Trophoblast cell (in vitro differentiated cells and primary cell): ENCODE measurements at regions not wholly inside any gene's neighbourhood (a gene's known extent, or its start where the extent isn't known, plus 50 kb on each side); places are given as distances from the start of the nearest gene placed in this dataset.

ENCODE experiments used
- DNase-seq, 2 donors: peaks; one replicate each; pipeline ENCODE4 v3.0.0-alpha.2; 2016
- H2AFZ ChIP-seq: 2 replicates; pipeline ENCODE4 v1.6.1; 2013; ENCODE audit warnings: low read length, moderate library complexity, mild to moderate bottlenecking; ENCODE audit not compliant: insufficient read depth, poor library complexity
- H2AK5ac ChIP-seq: 2 replicates; pipeline ENCODE4 v1.6.1; 2013; ENCODE audit warnings: mild to moderate bottlenecking, low read length
- H2BK120ac ChIP-seq: 2 replicates; pipeline ENCODE4 v1.6.1; 2013; ENCODE audit warnings: low read length, mild to moderate bottlenecking, moderate library complexity; ENCODE audit not compliant: insufficient read depth, poor library complexity
- H2BK12ac ChIP-seq: 2 replicates; pipeline ENCODE4 v1.6.1; 2013; ENCODE audit warnings: mild to moderate bottlenecking, low read length, moderate library complexity
- H2BK5ac ChIP-seq: 2 replicates; pipeline ENCODE4 v1.6.1; 2013; ENCODE audit warnings: low read length, low read depth, moderate library complexity, mild to moderate bottlenecking; ENCODE audit not compliant: poor library complexity
- H3K14ac ChIP-seq: 2 replicates; pipeline ENCODE4 v1.6.1; 2013; ENCODE audit warnings: mild to moderate bottlenecking, low read length
- H3K18ac ChIP-seq: 2 replicates; pipeline ENCODE4 v1.6.1; 2013; ENCODE audit warnings: mild to moderate bottlenecking, low read length
- H3K23ac ChIP-seq: 2 replicates; pipeline ENCODE4 v1.6.1; 2013; ENCODE audit warnings: low read length
- H3K27ac ChIP-seq: 2 replicates; pipeline ENCODE4 v1.5.1; 2013; ENCODE audit warnings: low read depth, mild to moderate bottlenecking, inconsistent platforms, low read length, moderate library complexity
- H3K27me3 ChIP-seq: 2 replicates; pipeline ENCODE4 v1.6.1; 2013; ENCODE audit warnings: inconsistent platforms, mild to moderate bottlenecking, low read length, moderate library complexity; ENCODE audit not compliant: insufficient read depth
- H3K36me3 ChIP-seq, 2 experiments: 1 replicate in 1 of 2; 2 replicates in 1 of 2; pipeline ENCODE4 v1.6.1; 2013; ENCODE audit warnings: low read length in 2 of 2, mild to moderate bottlenecking in 2 of 2, moderate library complexity in 1 of 2; ENCODE audit not compliant: insufficient read depth in 2 of 2, control insufficient read depth in 1 of 2
- H3K4ac ChIP-seq: 2 replicates; pipeline ENCODE4 v1.6.1; 2013; ENCODE audit warnings: low read depth, mild to moderate bottlenecking, low read length, moderate library complexity
- H3K4me1 ChIP-seq, 2 experiments: 1 replicate in 1 of 2; 2 replicates in 1 of 2; pipeline ENCODE4 v1.6.1; 2013; ENCODE audit warnings: low read length in 2 of 2, mild to moderate bottlenecking in 2 of 2, moderate library complexity in 1 of 2; ENCODE audit not compliant: insufficient read depth in 2 of 2, control insufficient read depth in 1 of 2
- H3K4me2 ChIP-seq: 2 replicates; pipeline ENCODE4 v1.6.1; 2013; ENCODE audit warnings: inconsistent platforms, mild to moderate bottlenecking, low read length, moderate library complexity
- H3K4me3 ChIP-seq: 2 replicates; pipeline ENCODE4 v1.5.1; 2013; ENCODE audit warnings: mild to moderate bottlenecking, low read depth, low read length, inconsistent platforms
- H3K79me1 ChIP-seq: one replicate; pipeline ENCODE4 v1.6.1; 2013; ENCODE audit warnings: low read length
- H3K79me2 ChIP-seq: 2 replicates; pipeline ENCODE4 v1.6.1; 2013; ENCODE audit warnings: low read length, mild to moderate bottlenecking; ENCODE audit not compliant: control insufficient read depth, insufficient read depth, poor library complexity
- H3K9ac ChIP-seq: 2 replicates; pipeline ENCODE4 v1.6.1; 2013; ENCODE audit warnings: mild to moderate bottlenecking, low read length
- H3K9me3 ChIP-seq: 2 replicates; pipeline ENCODE4 v1.6.1; 2013; ENCODE audit warnings: low read depth, mild to moderate bottlenecking, control low read depth, inconsistent platforms, low read length; ENCODE audit not compliant: insufficient read depth
- H4K12ac ChIP-seq: 2 replicates; pipeline ENCODE4 v1.6.1; 2013; ENCODE audit warnings: low read depth, mild to moderate bottlenecking, low read length, moderate library complexity
- H4K8ac ChIP-seq: 2 replicates; pipeline ENCODE4 v1.6.1; 2013; ENCODE audit warnings: low read depth, mild to moderate bottlenecking, low read length, moderate library complexity
- H4K91ac ChIP-seq: one replicate; pipeline ENCODE4 v1.6.1; 2013; ENCODE audit warnings: low read depth, mild to moderate bottlenecking, low read length, moderate library complexity
- WGBS: extraction: QIAGEN DNeasy Blood & Tissue Kit; methylation state at CpG from one replicate; pipeline ENCODE4 v1.1.7; 2013; ENCODE audit warnings: missing lambda C conversion rate; ENCODE audit not compliant: insufficient read length, insufficient coverage; ENCODE audit errors: extremely low coverage; 5-methylcytosine and 5-hydroxymethylcytosine counted together

GRCh38 chr3:164897342-164897741 is 181.0 kb downstream of the SI start:
- Histone ChIP-seq H4K12ac (no peak overlapping the region), H2BK120ac (no peak overlapping the region), H4K8ac (no peak overlapping the region), H3K36me3 (no peaks in the 10 kb centered on the region), H2BK12ac (no peak overlapping the region), H3K23ac (no peak overlapping the region), H3K79me2 (no peaks in the 10 kb centered on the region), H3K14ac (no peak overlapping the region), H3K9me3 (no peaks in the 10 kb centered on the region), H3K4me2 (no peak overlapping the region), H3K9ac (no peak overlapping the region), H3K18ac (no peak overlapping the region), H3K27ac (no peak overlapping the region), H3K4me1 (no peaks in the 10 kb centered on the region), H3K27me3 (no peaks in the 10 kb centered on the region), H3K4me3 (no peak overlapping the region), H3K79me1 (no peaks in the 10 kb centered on the region), H3K4ac (no peak overlapping the region), H2AK5ac (no peak overlapping the region), H2BK5ac (no peak overlapping the region), H4K91ac (no peak overlapping the region), H2AFZ (no peak overlapping the region)
- DNase-seq = no peak
- WGBS = no CpG with 5 or more reads among the region's 1 CpG

- Histone ChIP-seq H2AK5ac (no peak overlapping the region), H3K27me3 (no peaks in the 10 kb centered on the region), H3K14ac (no peak overlapping the region), H2BK12ac (no peak overlapping the region), H3K79me2 (no peaks in the 10 kb centered on the region), H3K18ac (no peak overlapping the region), H3K36me3 (no peaks in the 10 kb centered on the region), H4K12ac (no peak overlapping the region), H3K9me3 (no peaks in the 10 kb centered on the region), H3K4me3 (no peak overlapping the region), H3K23ac (no peak overlapping the region), H3K4ac (no peak overlapping the region), H2AFZ (no peak overlapping the region), H3K79me1 (no peaks in the 10 kb centered on the region), H2BK120ac (no peak overlapping the region), H2BK5ac (no peak overlapping the region), H4K8ac (no peak overlapping the region), H3K27ac (no peak overlapping the region), H3K4me2 (no peak overlapping the region), H3K4me1 (no peaks in the 10 kb centered on the region), H4K91ac (no peak overlapping the region), H3K9ac (no peak overlapping the region)
- no peak for DNase-seq
These were observed 188.2 kb downstream of the SI start for GRCh38 chr3:164890061-164890460.

GRCh38 chr3:164883171-164883570 is 195.1 kb downstream of the SI start:
- Histone ChIP-seq H3K36me3 (no peaks in the 10 kb centered on the region), H2AK5ac (no peak overlapping the region), H3K4me1 (no peaks in the 10 kb centered on the region), H3K79me2 (no peaks in the 10 kb centered on the region), H3K14ac (no peak overlapping the region), H3K9me3 (no peaks in the 10 kb centered on the region), H3K23ac (no peak overlapping the region), H3K4me3 (no peak overlapping the region), H3K4ac (no peak overlapping the region), H3K18ac (no peak overlapping the region), H2BK120ac (no peak overlapping the region), H4K8ac (no peak overlapping the region), H4K12ac (no peak overlapping the region), H3K4me2 (no peak overlapping the region), H3K27ac (no peak overlapping the region), H3K27me3 (no peaks in the 10 kb centered on the region), H2BK12ac (no peak overlapping the region), H2AFZ (no peak overlapping the region), H3K9ac (no peak overlapping the region), H4K91ac (no peak overlapping the region), H2BK5ac (no peak overlapping the region), H3K79me1 (no peaks in the 10 kb centered on the region)
- DNase-seq = no peak

- H2AK5ac ChIP-seq = no peak overlapping the region
- H3K9me3 ChIP-seq = no peaks in the 10 kb centered on the region
- H3K27me3 ChIP-seq = no peaks in the 10 kb centered on the region
- H3K9ac ChIP-seq = no peak overlapping the region
- H4K91ac ChIP-seq = no peak overlapping the region
- no peak overlapping the region for H2BK120ac ChIP-seq
- H3K14ac ChIP-seq = no peak overlapping the region
- H3K4me1 ChIP-seq = no peaks in the 10 kb centered on the region
- no peak overlapping the region for H2BK12ac ChIP-seq
- no CpG with 5 or more reads among the region's 4 CpGs for WGBS
- no peak overlapping the region for H3K18ac ChIP-seq
- H3K4me2 ChIP-seq = no peak overlapping the region
- H2AFZ ChIP-seq = no peak overlapping the region
- DNase-seq = no peak
- H3K23ac ChIP-seq = no peak overlapping the region
- H4K12ac ChIP-seq = no peak overlapping the region
- H4K8ac ChIP-seq = no peak overlapping the region
- no peak overlapping the region for H3K4ac ChIP-seq
- H3K4me3 ChIP-seq = no peak overlapping the region
- no peaks in the 10 kb centered on the region for H3K79me2 ChIP-seq
- no peak overlapping the region for H2BK5ac ChIP-seq
- H3K36me3 ChIP-seq = no peaks in the 10 kb centered on the region
- H3K79me1 ChIP-seq = no peaks in the 10 kb centered on the region
- no peak overlapping the region for H3K27ac ChIP-seq
These were observed 199.1 kb downstream of the SI start for GRCh38 chr3:164879201-164879600.

GRCh38 chr3:164864454-164864853 is 213.8 kb downstream of the SI start:
- Histone ChIP-seq H3K27ac (no peak overlapping the region), H3K79me2 (no peaks in the 10 kb centered on the region), H4K91ac (no peak overlapping the region), H3K4me2 (no peak overlapping the region), H3K9me3 (no peaks in the 10 kb centered on the region), H2BK12ac (no peak overlapping the region), H2AFZ (no peak overlapping the region), H3K14ac (no peak overlapping the region), H4K12ac (no peak overlapping the region), H2BK5ac (no peak overlapping the region), H2BK120ac (no peak overlapping the region), H2AK5ac (no peak overlapping the region), H3K23ac (no peak overlapping the region), H3K36me3 (no peaks in the 10 kb centered on the region), H3K9ac (no peak overlapping the region), H3K4me1 (no peaks in the 10 kb centered on the region), H3K4me3 (no peak overlapping the region), H3K4ac (no peak overlapping the region), H3K27me3 (no peaks in the 10 kb centered on the region), H4K8ac (no peak overlapping the region), H3K18ac (no peak overlapping the region), H3K79me1 (no peaks in the 10 kb centered on the region)
- WGBS = no CpG with 5 or more reads among the region's 1 CpG
- DNase-seq = no peak
